Common myeloid progenitor, CD34-positive (primary cell): ENCODE measurements at regions not wholly inside any gene's neighbourhood (a gene's known extent, or its start where the extent isn't known, plus 50 kb on each side); places are given as distances from the start of the nearest gene placed in this dataset.

Source experiments
- CTCF ChIA-PET: fragments of 350-600 bp; sonication (Branson Sonifier 250); formaldehyde crosslinking; loops from one replicate; lab custom pipeline; 2021; ENCODE audit warnings: antibody characterized with exemption; lab: Charles Lee
- POLR2A ChIA-PET: fragments of 350-600 bp; sonication (Branson Sonifier 250); formaldehyde crosslinking; loops from one replicate; lab custom pipeline; 2021; ENCODE audit warnings: antibody characterized with exemption; lab: Charles Lee
- DNase-seq, 3 donors: peaks; one replicate each; pipeline versions ENCODE4 v3.0.0 to v3.0.0-alpha.2; 2013
- H3K27ac ChIP-seq, 2 experiments: 1 replicate in 1 of 2; 2 replicates in 1 of 2; pipeline ENCODE4 v1.7.0; 2013; ENCODE audit warnings: inconsistent platforms in 2 of 2, low read length in 2 of 2, mild to moderate bottlenecking in 2 of 2, low read depth in 1 of 2, moderate library complexity in 1 of 2; ENCODE audit not compliant: severe bottlenecking in 2 of 2, insufficient read depth in 1 of 2, poor library complexity in 1 of 2
- H3K27me3 ChIP-seq, 5 experiments: replicated peaks in 2 of 5; 1 replicate in 3 of 5; 2 replicates in 2 of 5; pipeline versions ENCODE4 v1.6.1 to v1.7.0; 2013; ENCODE audit warnings: low read length in 4 of 5, mild to moderate bottlenecking in 2 of 5, moderate library complexity in 2 of 5, inconsistent platforms in 1 of 5; ENCODE audit not compliant: insufficient read depth in 5 of 5, control insufficient read depth in 4 of 5
- H3K36me3 ChIP-seq, 4 experiments: 1 replicate in 2 of 4; 2 replicates in 2 of 4; pipeline versions ENCODE4 v1.6.1 to v1.7.0; 2013; ENCODE audit warnings: low read length in 3 of 4, control low read depth in 1 of 4, mild to moderate bottlenecking in 1 of 4; ENCODE audit not compliant: control insufficient read depth in 4 of 4, insufficient read depth in 4 of 4
- H3K4me1 ChIP-seq, 4 experiments: 1 replicate in 3 of 4; 2 replicates in 1 of 4; pipeline versions ENCODE4 v1.6.1 to v1.7.1; 2013; ENCODE audit warnings: low read length in 3 of 4, mild to moderate bottlenecking in 3 of 4, control low read depth in 1 of 4, inconsistent platforms in 1 of 4, moderate library complexity in 1 of 4; ENCODE audit not compliant: control insufficient read depth in 4 of 4, insufficient read depth in 4 of 4; ENCODE audit errors: control extremely low read depth in 1 of 4
- H3K4me3 ChIP-seq, 7 experiments: 1 replicate in 4 of 7; 2 replicates in 3 of 7; pipeline versions ENCODE4 v1.5.1 to v1.7.0; 2013; ENCODE audit warnings: mild to moderate bottlenecking in 7 of 7, low read length in 6 of 7, moderate library complexity in 6 of 7, inconsistent platforms in 2 of 7, low read depth in 2 of 7, control low read depth in 1 of 7; ENCODE audit not compliant: insufficient read depth in 4 of 7, control insufficient read depth in 1 of 7; ENCODE audit errors: extremely low read depth in 1 of 7
- H3K9me3 ChIP-seq, 5 experiments: 1 replicate in 4 of 5; 2 replicates in 1 of 5; pipeline versions ENCODE4 v1.6.1 to v1.7.1; 2013; ENCODE audit warnings: low read length in 4 of 5, mild to moderate bottlenecking in 2 of 5, inconsistent platforms in 1 of 5, low read depth in 1 of 5, moderate library complexity in 1 of 5; ENCODE audit not compliant: control insufficient read depth in 4 of 5, insufficient read depth in 2 of 5; ENCODE audit errors: control extremely low read depth in 1 of 5
- WGBS: methylation state at CpG from one replicate; pipeline ENCODE4 v1.1.5; 2013; ENCODE audit not compliant: insufficient coverage; 5-methylcytosine and 5-hydroxymethylcytosine counted together

DNA sequence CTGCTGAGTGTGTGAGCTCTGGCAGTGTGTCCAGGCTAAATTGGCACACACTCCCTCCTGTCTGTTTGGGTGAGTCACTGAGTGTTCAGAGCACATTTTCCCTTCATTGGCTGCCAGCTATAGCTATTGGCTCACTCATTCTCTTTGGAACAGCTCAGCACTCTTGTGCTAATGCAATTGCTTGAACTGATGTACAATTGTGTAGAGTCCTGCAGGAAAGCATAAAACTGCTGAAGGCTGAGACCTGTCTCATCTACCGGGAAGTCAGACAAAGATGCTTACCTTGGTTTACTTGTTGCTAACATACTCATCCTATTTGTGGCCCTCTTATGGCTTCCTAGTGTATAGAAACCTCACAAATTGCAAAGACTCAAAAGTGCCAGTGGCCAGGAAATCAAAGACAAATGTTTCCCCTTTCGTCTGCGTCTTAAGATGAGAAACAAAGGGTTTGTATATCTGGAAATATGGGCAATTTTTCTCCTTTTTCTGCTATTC lies 351.0 kb downstream of the BCKDHB start:
- H3K27ac ChIP-seq: no peak overlapping the region
- no peaks in the 10 kb centered on the region for H3K27me3 ChIP-seq
- H3K36me3 ChIP-seq: no peaks in the 10 kb centered on the region
- CTCF ChIA-PET: no interaction called here
- no peaks in the 10 kb centered on the region for H3K4me1 ChIP-seq
- DNase-seq: no peak
- H3K4me3 ChIP-seq: no peak overlapping the region
- POLR2A ChIA-PET: no interaction called here
- no peaks in the 10 kb centered on the region for H3K9me3 ChIP-seq
- 93% methylated on average over 3 of the region's 3 CpGs for WGBS

DNA sequence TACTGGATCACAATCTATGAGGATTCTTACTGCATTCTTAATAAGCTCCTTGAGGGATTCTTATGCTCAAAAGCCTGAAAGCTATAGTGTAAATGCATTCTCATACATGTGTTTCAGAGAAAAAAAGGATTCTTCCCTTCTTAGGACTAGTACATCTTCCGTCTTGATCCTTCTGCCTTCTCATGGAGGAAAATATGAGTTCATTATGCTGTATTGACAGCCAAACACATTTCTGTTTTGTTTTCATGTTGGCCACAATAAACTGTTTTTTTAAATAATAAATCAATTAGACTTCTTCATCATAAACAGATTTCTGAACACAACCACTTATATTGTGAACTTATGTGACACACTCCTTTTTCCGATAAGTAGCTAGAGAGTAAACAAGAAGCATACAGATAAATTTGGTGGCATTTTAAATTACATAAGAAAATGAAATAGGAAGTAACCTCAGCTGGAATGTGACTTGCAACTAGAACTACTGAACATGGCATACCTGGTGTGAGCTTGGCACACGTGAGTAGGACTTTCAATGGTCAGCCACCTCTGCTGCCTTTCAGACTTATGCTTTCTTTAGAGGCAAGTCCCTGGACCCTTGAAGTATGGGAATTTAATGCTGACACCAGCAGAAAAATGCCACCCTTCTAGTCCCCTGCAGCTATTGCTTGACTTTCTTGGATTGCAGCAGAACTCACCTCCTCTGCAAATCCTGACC lies 350.4 kb downstream of the BCKDHB start:
- Histone ChIP-seq H3K27me3 (no peaks in the 10 kb centered on the region), H3K36me3 (no peaks in the 10 kb centered on the region), H3K27ac (no peak overlapping the region), H3K9me3 (no peaks in the 10 kb centered on the region), H3K4me1 (no peaks in the 10 kb centered on the region), H3K4me3 (no peak overlapping the region)
- ChIA-PET POLR2A (no interaction called here), CTCF (interaction anchor here (0.6 kb wide), 1 partner anchor 27 kb away, joined by 3 read pairs; no protein-coding TSS in a partner anchor)
- 100% methylated on average over 1 of the region's 3 CpGs for WGBS
- no peak for DNase-seq

GRCh38 chr6:80454661-80455365 lies 348.3 kb downstream of the BCKDHB start:
- Histone ChIP-seq H3K4me3 (no peak overlapping the region), H3K36me3 (no peaks in the 10 kb centered on the region), H3K27ac (no peak overlapping the region), H3K4me1 (no peaks in the 10 kb centered on the region), H3K27me3 (no peaks in the 10 kb centered on the region), H3K9me3 (no peaks in the 10 kb centered on the region)
- CTCF ChIA-PET: no interaction called here
- DNase-seq: no peak
- WGBS: 92% methylated on average over 1 of the region's 4 CpGs
- POLR2A ChIA-PET: no interaction called here

- CTCF ChIA-PET: no interaction called here
- 82% methylated on average over 1 of the region's 1 CpG for WGBS
- no peaks in the 10 kb centered on the region for H3K9me3 ChIP-seq
- POLR2A ChIA-PET: no interaction called here
- H3K4me3 ChIP-seq: no peak overlapping the region
- H3K36me3 ChIP-seq: no peaks in the 10 kb centered on the region
- H3K4me1 ChIP-seq: no peaks in the 10 kb centered on the region
- H3K27ac ChIP-seq: no peak overlapping the region
- no peaks in the 10 kb centered on the region for H3K27me3 ChIP-seq
- DNase-seq: no peak
Observed at GRCh38 chr6:80454197-80454596, 347.7 kb downstream of the BCKDHB start.

- Histone ChIP-seq H3K27ac (no peak overlapping the region), H3K4me1 (no peaks in the 10 kb centered on the region), H3K27me3 (no peaks in the 10 kb centered on the region), H3K9me3 (peaks cover 0 to 5% (median 0%) of the 10 kb centered on the region in 5 experiments), H3K4me3 (no peak overlapping the region), H3K36me3 (no peaks in the 10 kb centered on the region)
- no CpG with 5 or more reads among the region's 1 CpG for WGBS
- DNase-seq: no peak
- POLR2A ChIA-PET: no interaction called here
- CTCF ChIA-PET: no interaction called here
Observed at GRCh38 chr6:80449726-80450125, 343.3 kb downstream of the BCKDHB start.

DNA sequence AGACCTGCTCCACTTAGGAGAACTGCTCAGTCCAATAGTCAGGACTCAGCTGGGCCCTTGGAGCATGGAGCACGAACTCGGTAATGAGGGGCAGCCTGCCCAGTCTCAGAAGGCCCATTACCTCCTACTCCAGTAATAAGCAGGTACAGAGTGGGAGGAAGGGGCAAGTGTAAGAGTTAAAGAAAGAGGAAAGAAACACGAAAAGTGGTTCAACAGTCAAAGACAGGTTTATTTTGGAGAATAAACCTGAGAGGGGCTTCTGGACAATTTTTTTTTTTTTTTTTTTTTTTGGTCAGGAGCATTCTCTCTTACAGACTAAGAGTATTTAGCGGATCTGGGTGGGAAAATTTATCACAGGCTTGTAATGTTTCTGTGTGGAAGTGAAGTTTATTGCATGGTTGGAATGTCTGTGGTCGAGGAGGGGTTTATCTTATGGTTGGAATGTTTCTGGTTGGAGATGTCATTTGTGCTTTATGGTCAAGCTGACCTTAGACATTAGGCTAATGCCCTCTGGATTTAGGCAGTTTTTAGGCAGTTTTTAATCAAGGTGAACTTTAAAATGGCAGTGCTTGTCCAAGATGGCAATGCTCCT lies 340.1 kb downstream of the BCKDHB start:
- Histone ChIP-seq H3K27ac (no peak overlapping the region), H3K27me3 (no peaks in the 10 kb centered on the region)
- CTCF ChIA-PET: no interaction called here

DNA sequence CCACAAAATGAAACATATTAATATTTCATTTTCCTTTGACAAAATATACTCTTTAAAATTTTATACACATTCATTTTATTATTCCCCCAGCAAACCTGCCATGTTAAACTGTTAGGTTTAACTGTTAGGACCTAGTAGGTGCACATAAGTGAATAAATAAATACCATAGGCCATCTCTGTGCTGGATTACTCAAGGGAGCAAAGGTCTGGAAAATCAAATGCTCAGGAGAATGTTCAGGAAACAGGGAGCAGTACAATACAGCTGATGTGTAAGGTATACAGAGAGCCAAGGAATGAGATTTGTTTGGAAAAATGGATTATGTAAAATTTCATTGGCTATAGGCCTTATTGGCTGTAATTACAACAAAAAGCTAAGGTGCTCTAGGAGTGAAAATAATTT lies 339.3 kb downstream of the BCKDHB start:
- Histone ChIP-seq H3K27ac (no peak overlapping the region), H3K27me3 (no peaks in the 10 kb centered on the region), H3K4me3 (no peak overlapping the region), H3K4me1 (no peaks in the 10 kb centered on the region), H3K9me3 (peaks cover 0 to 5% (median 0%) of the 10 kb centered on the region in 5 experiments), H3K36me3 (no peaks in the 10 kb centered on the region)
- no peak for DNase-seq
- POLR2A ChIA-PET: no interaction called here
- CTCF ChIA-PET: no interaction called here

More for the DNA sequence above, 340.1 kb downstream of the BCKDHB start:
- H3K4me1 ChIP-seq: no peaks in the 10 kb centered on the region
- no peak for DNase-seq
- H3K36me3 ChIP-seq: no peaks in the 10 kb centered on the region
- 100% methylated on average over 4 of the region's 5 CpGs for WGBS
- POLR2A ChIA-PET: no interaction called here
- peaks cover 0 to 5% (median 0%) of the 10 kb centered on the region in 5 experiments for H3K9me3 ChIP-seq
- no peak overlapping the region for H3K4me3 ChIP-seq
